ENCODE measurements at regions not wholly inside any gene's neighbourhood (a gene's known extent, or its start where the extent isn't known, plus 50 kb on each side); places are given as distances from the start of the nearest gene placed in this dataset.

GRCh38 chr2:6480514-6480913 lies 385.2 kb downstream of the CMPK2 start:
- H3K4me1 ChIP-seq (ENCODE audit: control insufficient read depth in 1 of 2, insufficient read depth in 2 of 2, low read length in 2 of 2): no peaks in the 10 kb centered on the region
- no peak overlapping the region for H3K9ac ChIP-seq (ENCODE audit: low read length)
- ATAC-seq (no peak), DNase-seq (ENCODE audit: low read depth, low spot score) (no peak)
- H2AFZ ChIP-seq (ENCODE audit: low read depth, low read length, poor library complexity, severe bottlenecking): no peak overlapping the region
- no TSS peak for BruUV-seq (replicated peaks)
- no peaks in the 10 kb centered on the region for H3K9me2 ChIP-seq (ENCODE audit: insufficient read depth)
- H3K27me3 ChIP-seq (ENCODE audit: insufficient read depth, low read length): no peaks in the 10 kb centered on the region
- ChIA-PET RAD21 (ENCODE audit: low non-redundant PET in 1 of 2, low total read pairs in 2 of 2, uncharacterized antibody in 2 of 2, unreplicated experiment in 2 of 2) (no interaction called here), CTCF (no interaction called here), POLR2A (no interaction called here)
- no peak for TF ChIP-seq CBX3 (IDR thresholded peaks at IDR 0.05; ENCODE audit: low read depth)
- no peak for TF ChIP-seq POLR2AphosphoS5 (IDR thresholded peaks at IDR 0.05; ENCODE audit: low read depth, low read length)
- no peak for TF ChIP-seq EZH2phosphoT487 (IDR thresholded peaks at IDR 0.05; ENCODE audit: borderline replicate concordance)
- TF ChIP-seq ZBTB33 (IDR thresholded peaks at IDR 0.05; ENCODE audit: extremely low read depth, insufficient replicate concordance, low read length): no peak
- no peak for TF ChIP-seq JUND (IDR thresholded peaks at IDR 0.05)
- no peak for TF ChIP-seq CEBPB (IDR thresholded peaks at IDR 0.05; ENCODE audit: low read depth)
- no peak for TF ChIP-seq EGR1 (IDR thresholded peaks at IDR 0.05; ENCODE audit: low read depth)
- TF ChIP-seq ATF3 (IDR thresholded peaks at IDR 0.05): no peak
- no peak overlapping the region for H3K4me2 ChIP-seq (ENCODE audit: low read length)
- no peaks in the 10 kb centered on the region for H3K36me3 ChIP-seq (ENCODE audit: control insufficient read depth in 1 of 2, insufficient read depth in 2 of 2, low read length in 2 of 2)
- H3K27ac ChIP-seq (ENCODE audit: low read depth, low read length): no peak overlapping the region
- intact Hi-C loops (cut with micrococcal nuclease): no loop called here
- no peaks in the 10 kb centered on the region for H4K20me1 ChIP-seq (ENCODE audit: insufficient read depth)
- peaks cover 0 to 4% of the 10 kb centered on the region in 2 experiments; a peak in 2 of 4 replicates for H3K9me3 ChIP-seq (ENCODE audit: control insufficient read depth in 1 of 2, insufficient read depth in 1 of 2, low read depth in 1 of 2, low read length in 2 of 2)
- H3K4me3 ChIP-seq (replicated peaks in 1 of 2; ENCODE audit: low read depth in 1 of 2, low read length in 2 of 2): no peak overlapping the region
- H3K79me2 ChIP-seq (ENCODE audit: insufficient read depth, low read length): no peaks in the 10 kb centered on the region

GRCh38 chr2:6482256-6482655 lies 383.5 kb downstream of the CMPK2 start:
- POLR2A ChIA-PET: no interaction called here
- H3K4me2 ChIP-seq (ENCODE audit: low read length): no peak overlapping the region
- H3K9ac ChIP-seq (ENCODE audit: low read length): no peak overlapping the region
- H2AFZ ChIP-seq (ENCODE audit: low read depth, low read length, poor library complexity, severe bottlenecking): no peak overlapping the region
- H3K36me3 ChIP-seq (ENCODE audit: control insufficient read depth in 1 of 2, insufficient read depth in 2 of 2, low read length in 2 of 2): no peaks in the 10 kb centered on the region
- no peaks in the 10 kb centered on the region for H3K27me3 ChIP-seq (ENCODE audit: insufficient read depth, low read length)
- H3K4me1 ChIP-seq (ENCODE audit: control insufficient read depth in 1 of 2, insufficient read depth in 2 of 2, low read length in 2 of 2): no peaks in the 10 kb centered on the region
- TF ChIP-seq ZFX (IDR thresholded peaks at IDR 0.05) (no peak), ATF3 (IDR thresholded peaks at IDR 0.05) (no peak), EZH2 (IDR thresholded peaks at IDR 0.05) (no peak), ELF1 (IDR thresholded peaks at IDR 0.05; ENCODE audit: borderline replicate concordance, low read depth) (no peak), ZNF274 (IDR thresholded peaks at IDR 0.05; ENCODE audit: low read depth, low read length) (no peak), TCF7L2 (IDR thresholded peaks at IDR 0.05; ENCODE audit: borderline replicate concordance, extremely low read depth, insufficient read depth, insufficient read length) (no peak)
- intact Hi-C loops (cut with micrococcal nuclease): no loop called here
- no TSS peak for BruUV-seq (replicated peaks)
- no peaks in the 10 kb centered on the region for H3K79me2 ChIP-seq (ENCODE audit: insufficient read depth, low read length)
- no peaks in the 10 kb centered on the region for H4K20me1 ChIP-seq (ENCODE audit: insufficient read depth)
- no peaks in the 10 kb centered on the region for H3K9me2 ChIP-seq (ENCODE audit: insufficient read depth)
- DNase-seq (ENCODE audit: low read depth, low spot score) (no peak), ATAC-seq (no peak)
- RAD21 ChIA-PET (ENCODE audit: low non-redundant PET in 1 of 2, low total read pairs in 2 of 2, uncharacterized antibody in 2 of 2, unreplicated experiment in 2 of 2): no interaction called here
- H3K27ac ChIP-seq (ENCODE audit: low read depth, low read length): no peak overlapping the region
- no peak overlapping the region for H3K4me3 ChIP-seq (replicated peaks in 1 of 2; ENCODE audit: low read depth in 1 of 2, low read length in 2 of 2)
- CTCF ChIA-PET: no interaction called here
- peaks cover 0 to 4% of the 10 kb centered on the region in 2 experiments; a peak in 2 of 4 replicates for H3K9me3 ChIP-seq (ENCODE audit: control insufficient read depth in 1 of 2, insufficient read depth in 1 of 2, low read depth in 1 of 2, low read length in 2 of 2)

Data from HCT116 (cell line).